Epidermal melanocyte (primary cell): ENCODE measurements at regions not wholly inside any gene's neighbourhood (a gene's known extent, or its start where the extent isn't known, plus 50 kb on each side); places are given as distances from the start of the nearest gene placed in this dataset.

Experiments
- DNase-seq: peaks from one replicate; pipeline ENCODE4 v3.0.0; 2011; ENCODE audit warnings: low spot score; ENCODE audit not compliant: insufficient read length

GRCh38 chr20:55784036-55784435 is 221.3 kb downstream of the CBLN4 start:
- DNase-seq = no peak

GRCh38 chr20:55783381-55783780 is 221.9 kb downstream of the CBLN4 start:
- no peak for DNase-seq

GRCh38 chr20:55782912-55783253 is 222.4 kb downstream of the CBLN4 start:
- DNase-seq = no peak

GRCh38 chr20:55782224-55782911 is 223.0 kb downstream of the CBLN4 start:
- DNase-seq = no peak

GRCh38 chr20:55778796-55779195 is 226.5 kb downstream of the CBLN4 start:
- DNase-seq = no peak

- DNase-seq = no peak
Observed at GRCh38 chr20:55777641-55778040, 227.7 kb downstream of the CBLN4 start.

- DNase-seq = no peak
Observed at GRCh38 chr20:55776176-55776575, 229.1 kb downstream of the CBLN4 start.

- DNase-seq = no peak
Observed at GRCh38 chr20:55774628-55775027, 230.7 kb downstream of the CBLN4 start.

GRCh38 chr20:55761797-55762196 is 243.5 kb downstream of the CBLN4 start:
- DNase-seq = no peak

GRCh38 chr20:55761100-55761499 is 244.2 kb downstream of the CBLN4 start:
- no peak for DNase-seq

- DNase-seq = no peak
Observed at GRCh38 chr20:55760586-55760985, 244.7 kb downstream of the CBLN4 start.

GRCh38 chr20:55755861-55756260 is 249.5 kb downstream of the CBLN4 start:
- no peak for DNase-seq

GRCh38 chr20:55755411-55755810 is 249.9 kb downstream of the CBLN4 start:
- no peak for DNase-seq

- DNase-seq = no peak
Observed at GRCh38 chr20:55746723-55747122, 258.6 kb downstream of the CBLN4 start.

GRCh38 chr20:55745840-55746239 is 259.5 kb downstream of the CBLN4 start:
- no peak for DNase-seq

GRCh38 chr20:55744896-55745295 is 260.4 kb downstream of the CBLN4 start:
- DNase-seq = no peak

GRCh38 chr20:55741801-55742200 is 263.5 kb downstream of the CBLN4 start:
- DNase-seq = no peak

- no peak for DNase-seq
Observed at GRCh38 chr20:55740076-55740475, 265.2 kb downstream of the CBLN4 start.

- DNase-seq = no peak
Observed at GRCh38 chr20:55730321-55730720, 275.0 kb downstream of the CBLN4 start.

GRCh38 chr20:55714736-55715135 is 290.6 kb downstream of the CBLN4 start:
- no peak for DNase-seq

- DNase-seq = no peak
Observed at GRCh38 chr20:55714082-55714481, 291.2 kb downstream of the CBLN4 start.

GRCh38 chr20:55704458-55704857 is 300.9 kb downstream of the CBLN4 start:
- DNase-seq = no peak

GRCh38 chr20:55701467-55701866 is 303.9 kb downstream of the CBLN4 start:
- no peak for DNase-seq

GRCh38 chr20:55696520-55696919 is 308.8 kb downstream of the CBLN4 start:
- DNase-seq = no peak
